Gastrocnemius medialis (tissue), 4 donors: ENCODE measurements at regions not wholly inside any gene's neighbourhood (a gene's known extent, or its start where the extent isn't known, plus 50 kb on each side); places are given as distances from the start of the nearest gene placed in this dataset.

ENCODE experiments used
- ATAC-seq, 2 donors: fragments of 150-250 bp; one replicate each; pipeline ENCODE4 v1.9.1; 2016
- DNase-seq, 2 donors: peaks; one replicate each; pipeline ENCODE4 v3.0.0-alpha.2; 2019
- H3K27ac ChIP-seq, 4 donors: fragments of 200-600 bp; sonication (generic); 1 replicate in 1 of 4; 2 replicates in 3 of 4; pipeline ENCODE4 v1.5.1; 2016 to 2018; ENCODE audit warnings: mild to moderate bottlenecking in 2 of 4, moderate library complexity in 1 of 4
- H3K27me3 ChIP-seq, 3 donors: fragments of 200-600 bp; sonication (generic) in 2 of 3; 1 replicate in 1 of 3; 2 replicates in 2 of 3; pipeline versions ENCODE4 v1.5.1 to v1.6.0; 2016 to 2019; ENCODE audit warnings: mild to moderate bottlenecking in 1 of 3, moderate library complexity in 1 of 3
- H3K36me3 ChIP-seq, 2 donors: fragments of 200-600 bp; sonication (generic) in 1 of 2; one replicate each; pipeline ENCODE4 v1.5.1; 2017 to 2018
- H3K4me1 ChIP-seq, 2 donors: fragments of 200-600 bp; sonication (generic) in 1 of 2; one replicate each; pipeline ENCODE4 v1.5.1; 2016 to 2017; ENCODE audit warnings: mild to moderate bottlenecking in 2 of 2
- H3K4me3 ChIP-seq, 4 donors: fragments of 200-600 bp; sonication (generic) in 3 of 4; 1 replicate in 1 of 4; 2 replicates in 3 of 4; pipeline ENCODE4 v1.5.1; 2016 to 2019; ENCODE audit warnings: mild to moderate bottlenecking in 2 of 4
- H3K9me3 ChIP-seq, 3 donors: fragments of 200-600 bp; sonication (generic) in 2 of 3; 1 replicate in 1 of 3; 2 replicates in 2 of 3; pipeline ENCODE4 v1.5.1; 2016 to 2019
- POLR2A ChIP-seq, 2 donors: fragments of 450-650 bp; IDR thresholded peaks; one replicate each; pipeline ENCODE4 v1.6.1; 2017; ENCODE audit warnings: antibody characterized with exemption in 2 of 2, mild to moderate bottlenecking in 2 of 2, moderate library complexity in 2 of 2
- in situ Hi-C, 4 donors: fragments of 200-750 bp; cut with MboI; loops; one replicate each; pipeline versions ENCODE4 v1.15.0 to v1.8.0; 2017; ENCODE audit warnings: low sequenced_read_pairs in 4 of 4
- intact Hi-C: fragments of 100-400 bp; cut with DNase I; formaldehyde crosslinking; loops from one replicate; pipeline ENCODE4 v1.15.1; 2023; ENCODE audit warnings: low total_unique reads
- TF ChIP-seq, protein P1 (sequence below), 5 experiments: fragments of 450-650 bp in 3 of 5; fragments of 200-600 bp in 2 of 5; sonication (generic) in 2 of 5; IDR thresholded peaks in 4 of 5; conservative IDR thresholded peaks in 1 of 5; 1 replicate in 4 of 5; 2 replicates in 1 of 5; pipeline ENCODE4 v1.5.1; 2016 to 2019; ENCODE audit warnings: antibody characterized with exemption in 5 of 5, mild to moderate bottlenecking in 3 of 5, moderate library complexity in 3 of 5

DNA sequence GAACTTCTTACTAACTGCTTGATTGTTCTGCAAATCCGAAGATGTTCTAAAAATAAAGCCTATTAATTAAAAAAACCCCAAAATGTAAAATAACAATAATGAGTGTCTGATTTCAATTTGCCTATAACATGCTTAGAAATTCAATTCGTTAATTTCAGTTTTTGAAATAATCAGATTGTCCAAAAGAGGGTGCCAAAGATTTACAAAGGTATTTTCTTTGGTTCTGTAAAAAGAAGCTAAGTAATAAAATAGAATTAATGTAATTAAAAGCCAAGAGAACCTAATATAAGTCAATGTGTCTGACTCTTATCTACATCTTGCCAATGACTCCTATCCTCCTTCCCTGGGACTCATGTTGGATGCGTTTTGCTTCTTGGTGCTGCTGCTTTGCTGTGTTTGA is 75.0 kb upstream of the CPHXL start:
- TF ChIP-seq, protein P1, sequence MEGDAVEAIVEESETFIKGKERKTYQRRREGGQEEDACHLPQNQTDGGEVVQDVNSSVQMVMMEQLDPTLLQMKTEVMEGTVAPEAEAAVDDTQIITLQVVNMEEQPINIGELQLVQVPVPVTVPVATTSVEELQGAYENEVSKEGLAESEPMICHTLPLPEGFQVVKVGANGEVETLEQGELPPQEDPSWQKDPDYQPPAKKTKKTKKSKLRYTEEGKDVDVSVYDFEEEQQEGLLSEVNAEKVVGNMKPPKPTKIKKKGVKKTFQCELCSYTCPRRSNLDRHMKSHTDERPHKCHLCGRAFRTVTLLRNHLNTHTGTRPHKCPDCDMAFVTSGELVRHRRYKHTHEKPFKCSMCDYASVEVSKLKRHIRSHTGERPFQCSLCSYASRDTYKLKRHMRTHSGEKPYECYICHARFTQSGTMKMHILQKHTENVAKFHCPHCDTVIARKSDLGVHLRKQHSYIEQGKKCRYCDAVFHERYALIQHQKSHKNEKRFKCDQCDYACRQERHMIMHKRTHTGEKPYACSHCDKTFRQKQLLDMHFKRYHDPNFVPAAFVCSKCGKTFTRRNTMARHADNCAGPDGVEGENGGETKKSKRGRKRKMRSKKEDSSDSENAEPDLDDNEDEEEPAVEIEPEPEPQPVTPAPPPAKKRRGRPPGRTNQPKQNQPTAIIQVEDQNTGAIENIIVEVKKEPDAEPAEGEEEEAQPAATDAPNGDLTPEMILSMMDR (IDR thresholded peaks at IDR 0.05 in 4 of 5, conservative IDR thresholded peaks at IDR 0.05 in 1 of 5) = no peak
- no peak for TF ChIP-seq POLR2A (IDR thresholded peaks at IDR 0.05)
- H3K9me3 ChIP-seq = no peaks in the 10 kb centered on the region
- DNase-seq = no peak
- no peak overlapping the region for H3K27ac ChIP-seq
- no peaks in the 10 kb centered on the region for H3K4me1 ChIP-seq
- in situ Hi-C loops (loop anchor here in 1 of 4 donors (25.0 kb wide), 1 partner anchor 111 kb away; no protein-coding TSS in a partner anchor), intact Hi-C loops (no loop called here)
- H3K36me3 ChIP-seq = no peaks in the 10 kb centered on the region
- no peak overlapping the region for H3K4me3 ChIP-seq
- ATAC-seq = no peak
- no peaks in the 10 kb centered on the region for H3K27me3 ChIP-seq

DNA sequence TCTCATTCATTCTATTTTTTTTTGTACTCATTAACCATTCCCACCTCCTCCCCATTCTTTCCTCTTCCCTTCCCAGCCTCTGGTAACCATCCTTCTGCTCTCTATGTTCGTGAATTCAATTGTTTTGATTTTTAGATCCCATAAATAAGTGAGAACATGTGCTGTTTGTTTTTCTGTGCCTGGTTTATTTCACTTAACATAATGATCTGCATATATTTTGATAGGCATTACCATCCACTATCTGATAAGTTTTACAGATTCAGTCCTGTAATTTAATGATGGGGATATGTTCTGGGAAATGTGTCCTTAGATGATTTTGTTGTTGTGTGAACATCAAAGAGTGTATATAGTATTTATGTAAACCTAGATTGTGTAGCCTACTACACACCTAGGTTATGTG is 77.5 kb upstream of the CPHXL start:
- in situ Hi-C loops (loop anchor here in 1 of 4 donors (25.0 kb wide), 1 partner anchor 109 kb away; no protein-coding TSS in a partner anchor), intact Hi-C loops (no loop called here)
- H3K4me1 ChIP-seq = no peaks in the 10 kb centered on the region
- H3K4me3 ChIP-seq = no peak overlapping the region
- H3K27ac ChIP-seq = no peak overlapping the region
- no peaks in the 10 kb centered on the region for H3K27me3 ChIP-seq
- no peak for DNase-seq
- no peaks in the 10 kb centered on the region for H3K9me3 ChIP-seq
- TF ChIP-seq, protein P1 (IDR thresholded peaks at IDR 0.05 in 4 of 5, conservative IDR thresholded peaks at IDR 0.05 in 1 of 5) = no peak
- TF ChIP-seq POLR2A (IDR thresholded peaks at IDR 0.05) = no peak
- ATAC-seq = no peak
- H3K36me3 ChIP-seq = no peaks in the 10 kb centered on the region

DNA sequence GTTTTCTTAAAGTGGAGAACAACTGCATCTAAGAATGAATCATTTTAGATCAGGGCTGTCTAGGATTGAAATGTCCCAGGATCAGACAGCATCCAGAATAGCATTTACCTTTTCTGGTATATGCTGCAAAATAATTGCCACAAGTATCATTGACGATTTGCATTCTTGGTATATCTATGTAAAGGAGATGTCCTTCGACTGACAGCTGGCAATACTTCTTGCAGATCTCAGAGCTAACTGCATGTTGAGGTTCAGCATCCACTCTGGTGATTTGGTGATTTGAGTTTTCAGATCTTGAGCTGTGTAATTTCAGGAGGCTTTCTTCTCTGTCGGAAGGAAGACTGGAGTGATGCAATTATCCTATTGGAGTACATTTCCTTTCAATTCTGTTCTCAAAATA is 78.1 kb upstream of the CPHXL start:
- H3K36me3 ChIP-seq = no peaks in the 10 kb centered on the region
- H3K4me3 ChIP-seq = no peak overlapping the region
- intact Hi-C loops = no loop called here
- DNase-seq = no peak
- in situ Hi-C loops = loop anchor here in 1 of 4 donors (25.0 kb wide), 1 partner anchor 108 kb away; no protein-coding TSS in a partner anchor
- H3K4me1 ChIP-seq = no peaks in the 10 kb centered on the region
- no peak for TF ChIP-seq POLR2A (IDR thresholded peaks at IDR 0.05)
- TF ChIP-seq, protein P1 (IDR thresholded peaks at IDR 0.05 in 4 of 5, conservative IDR thresholded peaks at IDR 0.05 in 1 of 5) = no peak
- no peaks in the 10 kb centered on the region for H3K27me3 ChIP-seq
- H3K9me3 ChIP-seq = no peaks in the 10 kb centered on the region
- ATAC-seq = no peak
- H3K27ac ChIP-seq = no peak overlapping the region

DNA sequence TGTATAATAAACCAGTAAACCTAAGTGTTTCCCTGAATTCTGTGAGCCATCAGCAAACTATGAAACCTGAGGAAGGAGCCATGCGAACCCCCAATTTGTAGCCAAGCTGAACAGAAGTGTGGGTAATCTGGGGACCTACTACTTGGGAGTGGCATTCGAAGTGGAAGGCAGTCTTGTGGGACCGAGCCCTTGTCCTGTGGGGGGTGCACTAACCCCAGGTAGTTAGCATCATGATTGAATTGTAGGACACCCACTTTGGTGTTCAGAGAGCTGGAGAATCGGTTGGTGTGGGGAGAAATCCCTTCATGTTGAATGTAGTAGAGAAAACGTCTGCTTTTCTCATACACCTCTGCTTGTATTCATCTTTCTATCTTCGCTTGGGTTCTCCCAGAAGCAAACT is 79.7 kb upstream of the CPHXL start:
- H3K4me1 ChIP-seq = no peaks in the 10 kb centered on the region
- no peak overlapping the region for H3K4me3 ChIP-seq
- no peaks in the 10 kb centered on the region for H3K36me3 ChIP-seq
- no peaks in the 10 kb centered on the region for H3K9me3 ChIP-seq
- no peak overlapping the region for H3K27ac ChIP-seq
- DNase-seq (no peak), ATAC-seq (no peak)
- intact Hi-C loops = no loop called here
- H3K27me3 ChIP-seq = no peaks in the 10 kb centered on the region
- TF ChIP-seq, protein P1 (IDR thresholded peaks at IDR 0.05 in 4 of 5, conservative IDR thresholded peaks at IDR 0.05 in 1 of 5) = no peak
- no peak for TF ChIP-seq POLR2A (IDR thresholded peaks at IDR 0.05)
- in situ Hi-C loops = loop anchor here in 1 of 4 donors (25.0 kb wide), 1 partner anchor 106 kb away; no protein-coding TSS in a partner anchor

DNA sequence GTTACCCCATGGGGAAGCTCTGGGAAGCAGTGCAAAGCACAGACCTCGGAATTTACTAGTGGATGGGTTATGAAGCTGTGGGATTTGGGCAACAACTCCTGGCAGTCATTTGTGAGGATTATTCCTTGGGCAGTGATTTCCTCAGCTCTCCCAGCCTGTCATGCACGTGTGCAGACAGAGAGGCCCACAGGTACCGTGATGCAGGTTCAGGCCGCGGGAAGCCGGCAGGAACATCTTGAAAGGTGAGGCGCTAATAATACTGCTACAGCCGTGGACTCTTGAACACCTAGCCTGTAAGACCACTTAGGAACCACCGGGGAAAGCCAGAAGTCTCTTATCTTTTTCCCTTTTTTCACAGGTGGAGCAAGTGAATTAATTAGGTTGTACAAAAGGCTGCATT is 80.2 kb upstream of the CPHXL start:
- no peak overlapping the region for H3K27ac ChIP-seq
- DNase-seq (no peak), ATAC-seq (no peak)
- no peak overlapping the region for H3K4me3 ChIP-seq
- H3K9me3 ChIP-seq = no peaks in the 10 kb centered on the region
- H3K36me3 ChIP-seq = no peaks in the 10 kb centered on the region
- H3K27me3 ChIP-seq = no peaks in the 10 kb centered on the region
- TF ChIP-seq, protein P1 (IDR thresholded peaks at IDR 0.05 in 4 of 5, conservative IDR thresholded peaks at IDR 0.05 in 1 of 5) = no peak
- no peak for TF ChIP-seq POLR2A (IDR thresholded peaks at IDR 0.05)
- H3K4me1 ChIP-seq = no peaks in the 10 kb centered on the region
- intact Hi-C loops (no loop called here), in situ Hi-C loops (loop anchor here in 1 of 4 donors (25.0 kb wide), 1 partner anchor 106 kb away; no protein-coding TSS in a partner anchor)
